ENCODE measurements at regions not wholly inside any gene's neighbourhood (a gene's known extent, or its start where the extent isn't known, plus 50 kb on each side); places are given as distances from the start of the nearest gene placed in this dataset.

DNA sequence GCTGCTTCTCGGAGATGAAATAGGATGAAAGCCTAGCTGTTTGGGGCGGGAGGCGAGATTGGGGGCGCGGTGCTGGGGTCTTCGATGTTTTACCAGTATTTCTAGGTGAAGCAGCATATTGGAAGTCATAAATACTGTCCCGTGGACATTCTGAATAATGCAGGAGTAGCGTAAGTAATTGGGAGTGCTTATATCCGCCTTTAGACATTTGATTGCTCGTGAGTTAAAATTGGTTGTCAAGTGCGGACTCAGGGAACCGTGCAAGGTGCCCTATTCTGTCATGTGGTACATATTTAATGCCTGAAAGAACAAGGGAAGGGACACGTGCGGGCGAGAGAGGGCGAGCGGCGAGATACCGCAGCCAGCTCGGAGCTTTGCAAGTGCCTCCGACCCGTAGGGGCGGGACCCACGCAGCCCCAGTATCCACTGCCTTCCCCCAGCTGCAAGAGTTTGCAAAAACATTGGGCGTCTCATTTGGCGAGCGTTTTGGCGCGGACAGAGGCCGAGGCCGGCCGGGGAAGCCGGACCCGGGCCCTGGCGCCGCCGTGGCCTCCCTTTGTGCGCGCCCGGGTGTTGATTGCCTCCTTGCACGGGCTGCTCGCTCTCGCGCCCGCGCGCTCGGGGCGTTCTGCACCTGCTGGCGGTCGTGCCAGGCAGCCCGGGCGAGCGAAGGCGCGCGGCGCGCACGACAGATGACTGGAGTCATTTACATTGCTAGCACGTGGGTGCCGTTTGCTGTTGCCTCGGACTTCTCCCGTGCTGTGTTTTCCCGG, 849.8 kb upstream of the RBFOX1 start:
- no peak for DNase-seq (ENCODE audit: extremely low spot score)
- ChIA-PET CTCF (no interaction called here), POLR2A (no interaction called here)
- TF ChIP-seq, protein P1, sequence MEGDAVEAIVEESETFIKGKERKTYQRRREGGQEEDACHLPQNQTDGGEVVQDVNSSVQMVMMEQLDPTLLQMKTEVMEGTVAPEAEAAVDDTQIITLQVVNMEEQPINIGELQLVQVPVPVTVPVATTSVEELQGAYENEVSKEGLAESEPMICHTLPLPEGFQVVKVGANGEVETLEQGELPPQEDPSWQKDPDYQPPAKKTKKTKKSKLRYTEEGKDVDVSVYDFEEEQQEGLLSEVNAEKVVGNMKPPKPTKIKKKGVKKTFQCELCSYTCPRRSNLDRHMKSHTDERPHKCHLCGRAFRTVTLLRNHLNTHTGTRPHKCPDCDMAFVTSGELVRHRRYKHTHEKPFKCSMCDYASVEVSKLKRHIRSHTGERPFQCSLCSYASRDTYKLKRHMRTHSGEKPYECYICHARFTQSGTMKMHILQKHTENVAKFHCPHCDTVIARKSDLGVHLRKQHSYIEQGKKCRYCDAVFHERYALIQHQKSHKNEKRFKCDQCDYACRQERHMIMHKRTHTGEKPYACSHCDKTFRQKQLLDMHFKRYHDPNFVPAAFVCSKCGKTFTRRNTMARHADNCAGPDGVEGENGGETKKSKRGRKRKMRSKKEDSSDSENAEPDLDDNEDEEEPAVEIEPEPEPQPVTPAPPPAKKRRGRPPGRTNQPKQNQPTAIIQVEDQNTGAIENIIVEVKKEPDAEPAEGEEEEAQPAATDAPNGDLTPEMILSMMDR (IDR thresholded peaks at IDR 0.05; ENCODE audit: control extremely low read depth, extremely low read depth, low read depth, missing control alignments) = no peak

GRCh38 chr16:6481894-6482293, 850.8 kb upstream of the RBFOX1 start:
- TF ChIP-seq, protein P1 (IDR thresholded peaks at IDR 0.05; ENCODE audit: control extremely low read depth, extremely low read depth, low read depth, missing control alignments) = no peak
- CTCF ChIA-PET = no interaction called here
- POLR2A ChIA-PET = no interaction called here
- DNase-seq (ENCODE audit: extremely low spot score) = no peak

- ChIA-PET POLR2A (no interaction called here), CTCF (no interaction called here)
- TF ChIP-seq, protein P1 (IDR thresholded peaks at IDR 0.05; ENCODE audit: control extremely low read depth, extremely low read depth, low read depth, missing control alignments) = no peak
- no peak for DNase-seq (ENCODE audit: extremely low spot score)
These were observed 878.9 kb upstream of the RBFOX1 start for GRCh38 chr16:6453742-6454141.

DNA sequence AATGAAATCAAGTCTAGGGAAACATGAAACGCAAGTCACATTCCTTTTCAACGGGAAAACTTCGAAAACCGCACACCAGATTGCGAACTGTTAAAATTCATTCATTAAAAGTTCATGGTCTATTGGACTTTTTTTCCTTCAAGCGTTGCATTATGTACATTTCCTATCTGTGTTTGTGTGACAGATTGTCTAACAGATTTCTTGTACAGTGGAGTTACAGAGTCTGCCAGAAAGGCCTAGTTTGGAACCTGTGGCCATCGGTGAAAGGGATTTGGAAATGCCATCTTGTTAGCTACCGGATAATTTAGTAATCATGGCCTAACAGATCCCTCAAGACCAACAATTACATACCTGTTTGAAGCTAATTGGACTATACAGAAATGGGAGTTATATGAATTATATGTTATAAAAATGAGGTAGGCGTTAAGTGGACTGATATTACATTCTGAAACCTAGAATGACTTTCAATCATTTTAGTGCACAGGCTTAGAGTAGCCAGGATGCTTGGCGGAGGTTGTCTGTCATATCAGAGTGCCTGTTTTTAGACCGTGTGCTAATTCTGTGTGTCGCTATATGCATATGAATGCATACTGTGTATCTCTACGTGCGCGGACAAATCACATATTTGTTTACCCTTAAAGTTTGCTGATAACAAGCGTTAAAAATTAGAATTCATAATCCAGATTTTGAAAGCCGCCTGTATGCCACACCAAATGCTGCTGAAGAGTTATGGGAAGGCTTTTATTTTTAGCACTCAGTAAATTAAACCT, 885.4 kb upstream of the RBFOX1 start:
- POLR2A ChIA-PET = no interaction called here
- no peak for DNase-seq (ENCODE audit: extremely low spot score)
- TF ChIP-seq, protein P1 (IDR thresholded peaks at IDR 0.05; ENCODE audit: control extremely low read depth, extremely low read depth, low read depth, missing control alignments) = no peak
- CTCF ChIA-PET = no interaction called here

DNA sequence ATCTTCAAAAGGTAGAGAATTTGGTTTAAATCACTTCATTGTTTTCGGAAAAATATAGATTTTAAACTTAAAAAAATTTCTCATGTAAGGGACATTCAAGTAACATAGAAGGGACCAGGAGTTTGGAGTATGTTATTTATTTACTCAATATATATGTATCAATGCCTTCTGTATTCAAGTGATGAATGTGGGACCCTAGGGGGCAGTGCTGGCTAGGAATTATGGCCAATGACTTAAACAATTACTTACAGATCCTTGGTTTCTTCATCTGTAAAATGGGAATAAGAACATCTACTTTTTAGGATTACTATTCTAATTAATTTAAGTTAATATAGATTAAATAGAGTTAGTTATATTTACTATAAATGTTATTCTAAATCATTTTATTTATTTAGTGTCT, 886.3 kb upstream of the RBFOX1 start:
- TF ChIP-seq, protein P1 (IDR thresholded peaks at IDR 0.05; ENCODE audit: control extremely low read depth, extremely low read depth, low read depth, missing control alignments) = no peak
- CTCF ChIA-PET = no interaction called here
- POLR2A ChIA-PET = no interaction called here
- DNase-seq (ENCODE audit: extremely low spot score) = no peak

DNA sequence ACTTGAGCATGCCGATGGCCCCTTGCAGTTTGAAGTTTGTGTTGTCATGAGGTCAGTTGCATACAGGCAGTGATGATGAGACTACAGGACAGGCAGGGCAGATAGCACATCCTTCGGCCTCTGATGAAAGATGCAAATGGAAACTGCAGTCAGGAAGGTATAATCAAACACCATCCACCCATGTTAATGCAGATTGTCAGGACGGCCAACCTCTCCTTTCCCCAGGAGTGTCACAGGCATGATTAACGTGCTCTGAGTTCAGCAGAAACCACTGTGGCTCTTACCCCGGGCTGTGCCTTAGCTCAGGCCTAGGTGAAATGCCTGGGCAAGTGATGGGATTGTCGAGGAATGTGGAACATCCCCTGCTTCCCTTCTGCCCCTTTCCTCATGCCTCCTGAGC, 893.5 kb upstream of the RBFOX1 start:
- CTCF ChIA-PET = no interaction called here
- POLR2A ChIA-PET = no interaction called here
- TF ChIP-seq, protein P1 (IDR thresholded peaks at IDR 0.05; ENCODE audit: control extremely low read depth, extremely low read depth, low read depth, missing control alignments) = no peak

More for the DNA sequence above, 893.5 kb upstream of the RBFOX1 start:
- no peak for DNase-seq (ENCODE audit: extremely low spot score)
